ENCODE measurements at regions not wholly inside any gene's neighbourhood (a gene's known extent, or its start where the extent isn't known, plus 50 kb on each side); places are given as distances from the start of the nearest gene placed in this dataset.
"Not testable (repeated sequence)": the region's sequence is repeated elsewhere in the genome, so short reads cannot be mapped to it uniquely, and the experiment has no call there.

- in situ Hi-C loops (cut with HindIII; ENCODE audit: low sequenced_read_pairs): no loop called here
Observed at GRCh38 chr12:67525617-67525884, 123.0 kb upstream of the DYRK2 start.

DNA sequence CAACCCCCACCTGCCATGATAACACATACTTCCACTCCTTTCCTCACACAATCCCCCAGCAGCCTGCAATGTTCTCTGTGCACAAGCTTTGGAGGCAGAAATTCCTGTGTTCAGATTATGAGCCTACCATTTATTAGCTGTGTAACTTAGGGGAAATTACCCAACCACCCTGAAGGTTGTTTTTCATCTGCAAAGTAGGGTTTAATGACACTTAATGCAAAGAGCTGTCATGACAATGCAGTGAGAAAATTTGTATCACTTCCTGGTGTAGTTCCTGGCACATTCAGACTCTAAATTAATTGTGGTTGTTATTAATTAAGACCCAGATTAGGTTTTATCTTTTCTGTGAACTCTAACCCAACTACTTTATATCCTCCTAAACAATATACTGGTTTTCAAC, 122.4 kb upstream of the DYRK2 start:
- in situ Hi-C loops (cut with HindIII; ENCODE audit: low sequenced_read_pairs): no loop called here

GRCh38 chr12:67531051-67531450, 117.5 kb upstream of the DYRK2 start:
- in situ Hi-C loops (cut with HindIII; ENCODE audit: low sequenced_read_pairs): no loop called here

- in situ Hi-C loops (cut with HindIII; ENCODE audit: low sequenced_read_pairs): no loop called here
Observed at GRCh38 chr12:67531501-67531900, 117.0 kb upstream of the DYRK2 start.

GRCh38 chr12:67533159-67533558, 115.4 kb upstream of the DYRK2 start:
- in situ Hi-C loops (cut with HindIII; ENCODE audit: low sequenced_read_pairs): no loop called here

- in situ Hi-C loops (cut with HindIII; ENCODE audit: low sequenced_read_pairs): no loop called here
Observed at GRCh38 chr12:67534046-67534445, 114.5 kb upstream of the DYRK2 start.

GRCh38 chr12:67534681-67535080, 113.9 kb upstream of the DYRK2 start:
- in situ Hi-C loops (cut with HindIII; ENCODE audit: low sequenced_read_pairs): no loop called here

DNA sequence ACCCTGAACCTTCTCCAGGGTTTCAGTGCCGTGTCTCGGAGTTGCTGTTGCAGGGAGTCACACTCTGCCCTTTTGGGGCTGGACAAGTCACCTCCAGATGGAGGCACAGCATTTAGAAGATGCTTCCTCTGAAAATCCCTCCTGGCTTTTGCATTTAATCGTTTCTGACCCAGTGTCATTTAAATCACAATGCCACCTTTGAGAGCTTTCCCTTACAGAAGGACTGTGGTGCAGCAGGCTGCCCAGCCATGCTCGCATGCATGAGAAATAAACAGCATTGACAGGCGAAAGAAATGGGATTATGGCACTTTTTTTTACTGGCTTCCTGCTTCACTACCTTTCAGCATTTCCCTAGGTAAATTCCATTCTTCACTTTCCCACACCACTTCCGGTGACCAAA, 113.4 kb upstream of the DYRK2 start:
- in situ Hi-C loops (cut with HindIII; ENCODE audit: low sequenced_read_pairs): no loop called here

DNA sequence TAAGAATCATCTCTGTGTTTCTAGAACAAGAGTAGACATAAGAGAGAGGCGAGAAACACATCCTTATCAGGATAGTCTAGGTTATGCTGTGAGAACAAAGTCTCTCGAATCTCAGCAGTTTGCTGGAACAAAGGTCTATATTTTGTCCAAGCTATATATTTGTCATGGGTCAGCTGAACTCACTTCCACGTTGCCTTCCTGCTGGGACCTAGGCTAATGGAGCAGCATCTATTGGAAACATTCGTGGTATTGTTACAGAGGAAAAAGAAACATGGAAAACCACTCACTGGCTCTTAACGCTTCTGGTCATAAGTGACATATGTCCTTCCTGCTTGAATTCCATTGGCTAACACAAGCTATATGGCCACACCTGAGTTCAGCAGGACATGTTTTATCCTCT, 112.6 kb upstream of the DYRK2 start:
- in situ Hi-C loops (cut with HindIII; ENCODE audit: low sequenced_read_pairs): no loop called here

DNA sequence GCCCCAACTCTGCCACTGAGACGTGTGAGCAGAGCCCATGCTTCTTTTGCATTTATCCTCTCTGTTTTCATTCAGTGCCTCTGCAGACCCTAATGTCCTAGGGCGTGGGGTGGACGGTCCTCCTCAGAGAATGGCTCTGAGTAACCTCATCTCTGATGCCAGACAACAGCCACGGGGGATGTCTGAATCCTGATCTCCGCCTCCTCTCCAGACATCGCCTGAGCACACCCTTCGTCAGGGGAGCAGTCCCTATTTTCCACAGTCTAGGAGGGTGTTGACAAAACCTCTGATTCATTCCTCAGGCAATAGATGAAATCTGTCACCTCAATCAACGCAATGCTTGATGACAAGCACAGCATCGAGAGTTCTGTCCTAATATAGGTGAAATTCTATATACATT, 109.2 kb upstream of the DYRK2 start:
- in situ Hi-C loops (cut with HindIII; ENCODE audit: low sequenced_read_pairs): no loop called here

DNA sequence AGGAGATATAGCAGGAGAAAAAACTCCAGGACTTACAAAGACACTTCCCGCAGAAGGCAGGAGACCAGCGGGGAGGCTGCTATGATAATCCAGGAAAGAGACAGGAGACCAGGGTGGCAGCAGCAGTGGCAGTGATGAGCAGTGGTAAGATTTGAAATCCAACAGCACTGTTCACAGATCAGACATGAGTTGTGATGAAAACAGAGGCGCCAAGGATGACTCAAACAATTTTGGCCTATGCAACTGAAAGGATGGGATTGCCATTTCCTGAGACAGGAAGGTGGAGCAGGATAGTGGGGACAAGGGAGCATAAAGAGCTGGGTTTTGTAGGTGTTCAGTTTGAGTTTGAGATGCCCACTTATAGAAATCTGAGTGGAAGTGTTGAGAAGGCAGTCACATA, 108.6 kb upstream of the DYRK2 start:
- in situ Hi-C loops (cut with HindIII; ENCODE audit: low sequenced_read_pairs): no loop called here

GRCh38 chr12:67540920-67541624, 107.5 kb upstream of the DYRK2 start:
- in situ Hi-C loops (cut with HindIII; ENCODE audit: low sequenced_read_pairs): no loop called here

- in situ Hi-C loops (cut with HindIII; ENCODE audit: low sequenced_read_pairs): no loop called here
Observed at GRCh38 chr12:67541625-67541991, 106.9 kb upstream of the DYRK2 start.

DNA sequence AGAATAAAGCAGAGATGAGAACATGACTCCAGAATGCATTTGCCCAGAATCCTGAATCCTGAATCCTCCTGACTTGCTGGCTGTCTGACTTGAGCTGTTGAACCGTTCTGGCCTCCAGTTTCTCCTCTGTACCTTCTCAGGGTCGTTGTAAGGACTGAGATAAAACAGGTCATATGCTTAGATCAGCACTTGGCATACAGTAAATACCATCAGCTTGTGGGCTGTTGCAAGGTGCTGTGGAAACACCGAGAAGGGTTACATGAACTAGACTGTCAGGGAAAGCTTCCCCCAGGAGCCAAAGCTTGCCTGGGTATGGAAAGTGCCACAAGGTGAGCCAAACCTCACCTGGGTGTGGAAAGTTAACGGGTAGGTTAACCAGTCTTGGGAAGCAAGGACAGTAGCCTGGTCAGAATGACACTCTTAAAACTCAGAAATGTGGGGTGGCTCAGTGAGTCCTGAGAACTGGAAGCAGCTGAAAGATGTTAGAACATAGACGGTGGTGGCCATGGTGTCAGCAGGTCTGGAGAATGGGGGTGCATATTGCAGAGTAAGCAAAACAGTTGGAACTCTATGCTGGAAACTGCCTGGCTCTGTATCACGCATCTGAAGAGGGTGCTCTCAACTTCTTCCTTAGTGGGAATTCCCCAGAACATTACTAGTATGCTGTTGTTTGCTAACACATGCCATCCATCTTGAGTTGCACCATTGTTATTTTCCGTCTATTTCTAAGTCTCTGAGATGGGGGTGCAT, 105.3 kb upstream of the DYRK2 start:
- in situ Hi-C loops (cut with HindIII; ENCODE audit: low sequenced_read_pairs): no loop called here

- in situ Hi-C loops (cut with HindIII; ENCODE audit: low sequenced_read_pairs): no loop called here
Observed at GRCh38 chr12:67545298-67545697, 103.2 kb upstream of the DYRK2 start.

DNA sequence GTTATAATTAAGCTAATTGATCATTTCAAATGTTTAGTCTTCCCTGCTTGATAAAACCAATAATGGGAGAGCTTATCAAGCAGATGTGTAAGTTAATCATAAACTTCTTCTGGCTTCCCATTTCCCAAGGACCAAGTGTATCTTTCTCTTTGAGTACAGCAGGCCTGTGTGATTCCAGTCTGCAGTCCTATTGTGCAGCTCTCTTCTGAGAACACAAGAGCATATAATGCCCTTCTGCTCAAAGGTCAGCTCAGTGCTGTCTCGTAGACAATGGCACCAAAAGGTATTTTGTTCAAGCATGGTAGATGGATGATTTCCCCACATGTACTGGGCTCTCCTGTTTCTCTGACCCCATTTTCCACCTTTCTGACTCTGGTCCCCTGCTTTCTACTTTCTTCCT, 101.8 kb upstream of the DYRK2 start:
- in situ Hi-C loops (cut with HindIII; ENCODE audit: low sequenced_read_pairs): no loop called here

DNA sequence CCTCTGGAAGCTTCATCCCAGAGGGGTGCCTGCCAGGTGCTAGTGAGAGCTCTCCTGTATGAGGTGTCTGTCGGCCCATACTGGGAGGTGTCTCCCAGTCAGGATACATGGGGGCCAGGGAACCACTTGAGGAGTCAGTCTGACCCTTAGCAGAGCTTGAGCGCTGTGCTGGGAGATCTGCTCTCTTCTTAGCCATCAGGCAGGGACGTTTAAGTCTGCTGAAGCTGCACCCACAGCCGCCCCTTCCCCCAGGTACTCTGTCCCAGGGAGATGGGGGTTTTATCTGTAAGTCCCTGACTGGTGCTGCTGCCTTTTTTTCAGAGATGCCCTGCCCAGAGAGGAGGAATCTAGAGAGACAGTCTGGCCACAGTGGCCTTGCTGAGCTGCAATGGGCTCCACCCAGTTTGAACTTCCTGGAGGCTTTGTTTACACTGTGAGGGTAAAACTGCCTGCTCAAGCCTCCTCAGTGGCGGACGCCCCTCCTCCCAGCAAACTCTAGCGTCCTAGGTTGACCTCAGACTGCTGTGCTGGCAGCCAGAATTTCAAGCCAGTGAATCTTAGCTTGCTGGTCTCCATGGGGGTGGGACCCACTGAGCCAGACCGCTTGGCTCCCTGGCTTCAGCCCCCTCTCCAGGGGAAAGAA, 93.3 kb upstream of the DYRK2 start:
- in situ Hi-C loops (cut with HindIII; ENCODE audit: low sequenced_read_pairs): not testable (repeated sequence)

GRCh38 chr12:67558775-67559174, 89.8 kb upstream of the DYRK2 start:
- in situ Hi-C loops (cut with HindIII; ENCODE audit: low sequenced_read_pairs): no loop called here

GRCh38 chr12:67559751-67560150, 88.8 kb upstream of the DYRK2 start:
- in situ Hi-C loops (cut with HindIII; ENCODE audit: low sequenced_read_pairs): no loop called here

DNA sequence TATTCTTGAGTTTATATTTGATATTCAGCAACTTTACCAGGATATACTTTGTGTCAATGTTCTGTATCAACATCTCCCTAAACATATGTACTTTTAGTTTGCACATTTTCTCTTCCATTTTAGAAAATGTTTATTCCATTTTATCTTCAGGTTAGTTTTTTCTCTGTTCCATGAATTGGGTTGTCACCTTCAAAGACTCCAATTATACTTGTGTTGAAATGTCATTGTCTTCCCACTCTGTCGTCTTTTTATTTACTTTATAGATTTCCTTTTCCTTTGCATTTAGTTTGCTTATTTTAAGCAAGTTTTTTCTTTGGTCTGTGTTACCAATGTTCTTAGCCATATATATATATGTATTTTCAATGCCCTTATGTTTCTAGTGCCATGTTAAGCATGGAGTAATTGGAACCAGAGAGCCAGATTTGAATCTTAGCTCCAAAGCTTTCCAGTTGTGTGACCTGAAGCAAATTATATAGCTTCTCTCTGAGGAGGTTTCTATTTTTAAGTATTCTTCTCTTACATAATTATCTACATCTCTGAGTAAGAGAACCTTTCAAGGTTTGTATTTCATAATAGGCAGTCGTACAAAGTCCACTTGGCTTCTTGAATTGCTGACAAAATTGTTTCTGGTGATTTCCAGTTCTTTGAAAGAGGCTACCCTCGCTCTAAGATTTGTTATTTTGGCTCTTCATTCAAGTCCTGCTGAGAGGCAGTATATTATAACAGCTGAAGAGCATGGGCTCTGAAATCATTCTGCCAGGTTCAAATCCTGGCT, 85.8 kb upstream of the DYRK2 start:
- in situ Hi-C loops (cut with HindIII; ENCODE audit: low sequenced_read_pairs): no loop called here

DNA sequence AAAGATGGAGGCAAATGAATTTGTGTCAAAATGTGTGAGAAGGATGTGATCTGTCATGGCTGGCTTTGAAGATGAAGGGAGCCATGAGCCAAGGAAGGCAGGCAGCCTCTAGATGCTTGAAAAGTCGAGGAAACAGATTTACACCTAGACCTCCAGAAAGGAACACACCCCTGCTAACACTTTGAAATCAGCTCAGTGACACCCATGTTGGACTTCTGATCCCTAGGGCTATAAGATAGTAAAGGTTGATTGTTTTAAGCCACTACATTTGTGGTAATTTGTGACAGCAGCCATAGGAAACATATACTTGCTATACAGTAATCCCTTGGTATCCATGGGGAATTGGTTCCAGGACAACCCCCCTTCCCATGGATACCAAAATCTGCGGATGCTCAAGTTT, 80.5 kb upstream of the DYRK2 start:
- in situ Hi-C loops (cut with HindIII; ENCODE audit: low sequenced_read_pairs): no loop called here

DNA sequence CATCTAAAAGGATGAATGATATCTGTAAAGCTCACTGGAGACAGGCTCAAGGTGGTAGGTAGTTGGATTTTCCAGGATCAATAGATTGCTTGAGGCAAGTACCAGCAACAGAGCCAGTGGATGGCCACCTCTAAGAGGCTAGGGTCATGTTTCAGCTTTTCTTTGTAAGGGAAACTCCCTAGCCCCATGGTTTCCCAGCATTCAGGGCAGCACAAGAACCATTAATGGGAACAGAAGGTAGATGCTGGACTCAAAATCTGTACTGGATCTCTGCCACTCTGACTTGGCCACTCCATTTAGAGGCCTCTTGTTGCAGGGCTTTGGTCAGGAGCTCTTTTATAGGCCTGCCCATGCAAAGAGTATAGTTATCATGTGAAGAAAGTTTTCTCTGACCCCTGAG, 76.1 kb upstream of the DYRK2 start:
- in situ Hi-C loops (cut with HindIII; ENCODE audit: low sequenced_read_pairs): no loop called here
